Epithelial cell of esophagus (primary cell): ENCODE measurements at regions not wholly inside any gene's neighbourhood (a gene's known extent, or its start where the extent isn't known, plus 50 kb on each side); places are given as distances from the start of the nearest gene placed in this dataset.

Experiments
- DNase-seq: peaks from one replicate; pipeline ENCODE4 v3.0.0; 2010; ENCODE audit warnings: low read depth
- H3K4me3 ChIP-seq: 2 replicates; pipeline ENCODE4 v1.5.1; 2011; ENCODE audit warnings: mild to moderate bottlenecking, low read length, control low read depth
- CTCF ChIP-seq: IDR thresholded peaks from 2 replicates; pipeline ENCODE4 v1.5.1; 2011; ENCODE audit warnings: low read depth, mild to moderate bottlenecking, low read length, control low read depth, inconsistent platforms; ENCODE audit not compliant: insufficient read depth; ENCODE audit errors: missing control alignments

GRCh38 chr6:119575721-119576120 lies 226.2 kb upstream of the MAN1A1 start:
- no peak overlapping the region for H3K4me3 ChIP-seq
- peak; percentile 69 for DNase-seq
- no peak for TF ChIP-seq CTCF

- H3K4me3 ChIP-seq, result no peak overlapping the region
- no peak for TF ChIP-seq CTCF
- no peak for DNase-seq
Observed at GRCh38 chr6:119568580-119568979, 219.0 kb upstream of the MAN1A1 start.

- no peak overlapping the region for H3K4me3 ChIP-seq
- DNase-seq, result no peak
- no peak for TF ChIP-seq CTCF
Observed at GRCh38 chr6:119566546-119567260, 217.1 kb upstream of the MAN1A1 start.

- no peak overlapping the region for H3K4me3 ChIP-seq
- peak; percentile 62 for DNase-seq
- no peak for TF ChIP-seq CTCF
Observed at GRCh38 chr6:119565893-119566292, 216.3 kb upstream of the MAN1A1 start.

GRCh38 chr6:119562168-119562567 lies 212.6 kb upstream of the MAN1A1 start:
- DNase-seq, result no peak
- no peak for TF ChIP-seq CTCF
- no peak overlapping the region for H3K4me3 ChIP-seq

GRCh38 chr6:119559586-119559985 lies 210.0 kb upstream of the MAN1A1 start:
- DNase-seq, result no peak
- H3K4me3 ChIP-seq, result no peak overlapping the region
- no peak for TF ChIP-seq CTCF

GRCh38 chr6:119557239-119557638 lies 207.7 kb upstream of the MAN1A1 start:
- H3K4me3 ChIP-seq, result no peak overlapping the region
- no peak for TF ChIP-seq CTCF
- DNase-seq, result no peak
